ENCODE measurements at regions not wholly inside any gene's neighbourhood (a gene's known extent, or its start where the extent isn't known, plus 50 kb on each side); places are given as distances from the start of the nearest gene placed in this dataset.

- TF ChIP-seq POLR2A (IDR thresholded peaks at IDR 0.05) (no peak), CTCF (IDR thresholded peaks at IDR 0.05) (no peak)
Measured at GRCh38 chr16:85483424-85483823, 129.7 kb upstream of the GSE1 start.

Measured in lower leg skin (tissue), 3 donors.